HG03442 (cell line): ENCODE measurements at regions not wholly inside any gene's neighbourhood (a gene's known extent, or its start where the extent isn't known, plus 50 kb on each side); places are given as distances from the start of the nearest gene placed in this dataset.
"Not testable (repeated sequence)": the region's sequence is repeated elsewhere in the genome, so short reads cannot be mapped to it uniquely, and the experiment has no call there.

ENCODE experiments used
- ATAC-seq: cut with Tn5 transposase; IDR thresholded peaks from one replicate; pipeline ENCODE4 v1.9.1; 2021; ENCODE audit warnings: mild to moderate bottlenecking, moderate library complexity; ENCODE audit not compliant: unreplicated experiment

GRCh38 chr7:10412422-10413019 is 561.2 kb upstream of the PHF14 start:
- peak; percentile 90 for ATAC-seq

- no peak for ATAC-seq
Measured at GRCh38 chr7:10418985-10419384, 554.7 kb upstream of the PHF14 start.

DNA sequence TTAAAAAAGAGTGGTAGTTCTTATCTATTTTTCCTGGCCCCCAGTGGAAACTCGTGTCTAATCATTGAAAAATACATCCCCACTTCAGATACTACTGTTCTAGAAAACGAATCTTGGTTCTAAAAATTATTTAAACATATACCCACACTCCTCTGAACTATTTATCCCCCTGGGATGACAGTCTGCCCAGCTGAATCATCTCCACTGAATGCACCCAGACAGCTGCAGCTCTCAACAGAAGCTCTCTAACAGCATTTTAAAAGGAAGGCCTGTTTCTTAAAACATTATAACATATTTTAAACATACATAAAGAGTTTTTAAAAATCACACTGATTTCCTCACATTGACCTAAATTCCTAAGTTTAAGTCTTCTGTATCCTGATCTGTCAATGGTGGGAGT is 544.6 kb upstream of the PHF14 start:
- no peak for ATAC-seq

- ATAC-seq: no peak
Measured at GRCh38 chr7:10429511-10429910, 544.2 kb upstream of the PHF14 start.

- no peak for ATAC-seq
Measured at GRCh38 chr7:10436302-10436701, 537.4 kb upstream of the PHF14 start.

DNA sequence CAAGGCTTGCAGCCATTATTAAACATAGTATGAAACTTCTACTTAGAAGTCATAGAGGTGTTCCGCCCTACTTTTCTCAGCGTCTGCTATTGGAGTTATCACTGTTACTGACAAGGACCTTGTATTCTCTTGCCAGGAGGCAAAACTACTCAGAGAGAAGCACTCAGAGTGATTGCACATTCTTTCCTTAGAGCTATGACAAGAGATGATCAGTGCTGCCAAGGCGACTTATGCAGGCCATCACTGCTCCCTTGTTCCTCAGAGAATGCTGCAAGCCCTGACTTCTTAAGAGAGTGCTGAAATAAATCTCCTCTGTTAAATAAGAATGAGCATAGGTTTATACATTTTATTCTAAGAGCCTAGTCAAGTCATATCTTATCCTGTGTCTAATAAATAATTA is 534.6 kb upstream of the PHF14 start:
- ATAC-seq: no peak

DNA sequence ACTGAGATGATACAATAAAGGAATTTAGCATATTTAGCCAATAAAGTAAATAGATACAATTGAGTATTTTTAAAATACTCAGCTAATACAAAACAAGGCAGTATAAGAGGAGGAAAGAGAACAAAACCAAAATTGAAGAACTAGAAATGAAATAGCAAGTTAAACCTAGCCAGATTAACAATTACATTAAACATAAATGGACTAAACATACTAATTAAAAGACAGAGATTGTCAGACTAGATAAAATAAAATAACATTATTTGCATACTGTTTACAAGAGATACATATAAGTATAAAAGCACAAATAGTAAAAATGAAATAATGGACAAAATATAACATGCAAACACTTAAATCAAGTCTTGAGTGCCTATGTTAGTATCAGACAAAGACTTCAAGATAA is 517.7 kb upstream of the PHF14 start:
- ATAC-seq: no peak

DNA sequence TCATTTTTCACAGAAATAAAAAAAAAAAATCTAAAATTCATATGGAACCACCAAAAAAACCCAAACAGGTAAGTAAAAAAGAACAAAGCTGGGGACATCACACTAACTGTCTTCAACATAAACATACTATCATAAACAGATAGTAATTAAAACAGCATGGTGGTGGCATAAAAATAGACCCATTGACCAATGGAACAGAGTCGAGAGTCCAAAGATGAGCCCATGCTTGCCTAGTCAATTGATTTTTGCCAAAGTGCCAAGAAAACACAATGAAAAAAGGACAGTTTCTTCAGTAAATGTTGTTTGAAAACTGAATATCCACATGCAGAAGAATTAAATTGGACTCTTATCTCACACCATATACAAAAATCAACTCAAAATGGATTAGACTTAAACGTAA is 513.2 kb upstream of the PHF14 start:
- ATAC-seq: no peak

- ATAC-seq: no peak
Measured at GRCh38 chr7:10463701-10464100, 510.0 kb upstream of the PHF14 start.

DNA sequence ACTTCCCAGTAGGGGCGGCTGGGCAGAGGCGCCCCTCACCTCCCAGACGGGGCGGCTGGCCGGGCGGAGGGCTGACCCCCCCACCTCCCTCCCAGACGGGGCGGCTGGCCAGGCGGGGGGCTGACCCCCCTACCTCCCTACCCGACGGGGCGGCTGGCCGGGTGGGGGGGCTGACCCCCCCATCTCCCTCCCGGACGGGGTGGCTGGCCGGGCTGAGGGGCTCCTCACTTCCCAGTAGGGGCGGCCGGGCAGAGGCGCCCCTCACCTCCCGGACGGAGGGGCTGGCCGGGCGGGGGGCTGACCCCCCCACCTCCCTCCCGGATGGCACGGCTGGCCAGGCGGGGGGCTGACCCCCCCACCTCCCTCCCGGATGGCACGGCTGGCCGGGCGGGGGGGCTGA is 508.1 kb upstream of the PHF14 start:
- ATAC-seq: not testable (repeated sequence)

DNA sequence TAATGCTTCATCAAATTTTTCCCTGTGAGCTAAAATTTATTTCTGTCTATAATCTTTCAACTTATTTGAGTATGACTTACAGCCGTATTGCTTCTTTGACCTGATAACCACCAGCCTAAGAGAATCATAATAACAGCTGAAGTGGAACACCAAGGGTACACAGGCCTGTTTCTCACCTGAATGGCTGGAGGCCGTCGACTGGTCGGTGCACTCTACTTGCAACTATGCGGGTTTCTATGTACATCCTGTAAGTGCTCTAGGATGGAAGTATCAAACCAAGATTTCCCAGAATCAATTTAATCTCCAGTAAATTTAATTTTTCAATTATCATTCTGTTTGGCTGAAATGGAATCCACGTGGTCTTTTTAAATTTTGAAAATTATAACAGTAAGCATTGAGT is 504.8 kb upstream of the PHF14 start:
- no peak for ATAC-seq

- ATAC-seq: no peak
Measured at GRCh38 chr7:10469476-10469875, 504.2 kb upstream of the PHF14 start.

GRCh38 chr7:10471280-10472058 is 502.2 kb upstream of the PHF14 start:
- ATAC-seq: no peak

- ATAC-seq: no peak
Measured at GRCh38 chr7:10472115-10472514, 501.6 kb upstream of the PHF14 start.

DNA sequence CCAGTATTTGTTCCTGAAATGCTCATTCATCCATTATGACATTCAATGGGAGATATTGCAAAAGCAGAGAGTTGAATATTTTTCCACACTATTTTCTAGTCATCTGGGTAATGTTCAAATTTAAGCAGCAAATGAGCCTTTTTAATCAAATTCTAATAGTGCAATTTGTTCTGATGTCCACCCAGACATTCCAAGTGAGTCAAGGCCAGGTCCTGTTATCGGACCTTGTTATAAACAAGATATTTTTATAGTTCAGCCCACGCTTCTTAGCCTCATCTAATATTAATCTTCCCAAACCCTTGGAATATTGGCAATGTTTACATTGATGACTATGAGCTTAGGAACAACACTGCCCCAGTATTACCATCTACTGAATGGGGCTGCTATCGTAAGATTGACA is 500.1 kb upstream of the PHF14 start:
- ATAC-seq: no peak

DNA sequence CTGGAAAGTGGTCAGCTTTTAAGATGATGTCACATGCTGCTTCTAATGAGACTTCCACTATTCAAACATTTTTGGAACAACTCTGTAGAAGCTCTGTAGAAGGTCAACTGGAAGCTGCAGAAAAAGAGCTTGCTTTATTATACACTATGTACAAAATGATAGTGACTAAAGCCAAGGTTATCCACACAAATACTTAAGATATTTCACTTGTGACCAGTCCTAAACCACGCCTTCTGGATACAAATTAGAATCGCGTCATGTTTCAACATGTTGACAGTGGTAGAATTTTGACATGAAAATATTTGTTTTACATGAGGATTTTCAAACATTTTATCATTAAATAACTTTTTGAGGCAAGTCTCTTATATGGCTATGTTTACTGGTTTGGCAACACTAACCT is 499.6 kb upstream of the PHF14 start:
- ATAC-seq: no peak

DNA sequence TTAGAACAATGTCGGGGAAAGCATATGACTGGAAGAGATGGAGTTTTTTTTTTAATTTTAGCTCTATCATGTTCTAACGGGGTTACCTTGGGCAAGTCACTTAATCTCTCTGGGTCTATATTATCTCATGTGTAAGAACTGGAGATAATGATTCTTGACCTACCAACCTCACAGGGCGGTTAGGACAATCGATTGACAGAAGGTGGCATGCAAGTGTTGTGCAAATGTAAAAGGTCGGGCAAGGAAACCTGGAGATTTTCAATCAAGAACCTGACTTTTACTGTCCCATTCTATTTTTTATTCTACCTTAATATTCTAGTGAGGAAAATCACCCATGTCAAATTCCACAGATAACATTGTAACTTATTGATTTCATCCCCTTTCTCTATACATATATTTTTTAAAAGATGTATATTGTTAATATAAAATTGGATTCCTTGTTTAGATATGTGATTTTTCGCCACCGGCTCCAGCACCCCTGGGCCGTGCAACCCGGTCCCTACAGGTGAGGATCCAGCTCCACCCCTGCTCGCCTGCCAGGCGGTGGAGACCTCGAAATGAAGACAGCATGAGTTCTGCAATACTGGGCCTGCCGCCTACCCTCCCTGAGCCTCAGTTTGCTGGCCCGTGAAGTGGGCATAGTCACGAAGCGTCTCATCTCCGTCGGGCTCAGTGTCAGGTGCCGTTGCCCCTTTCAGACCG is 497.6 kb upstream of the PHF14 start:
- ATAC-seq: no peak

- ATAC-seq: no peak
Measured at GRCh38 chr7:10476642-10477041, 497.0 kb upstream of the PHF14 start.

GRCh38 chr7:10483671-10484070 is 490.0 kb upstream of the PHF14 start:
- ATAC-seq: no peak

- no peak for ATAC-seq
Measured at GRCh38 chr7:10484767-10485166, 488.9 kb upstream of the PHF14 start.

DNA sequence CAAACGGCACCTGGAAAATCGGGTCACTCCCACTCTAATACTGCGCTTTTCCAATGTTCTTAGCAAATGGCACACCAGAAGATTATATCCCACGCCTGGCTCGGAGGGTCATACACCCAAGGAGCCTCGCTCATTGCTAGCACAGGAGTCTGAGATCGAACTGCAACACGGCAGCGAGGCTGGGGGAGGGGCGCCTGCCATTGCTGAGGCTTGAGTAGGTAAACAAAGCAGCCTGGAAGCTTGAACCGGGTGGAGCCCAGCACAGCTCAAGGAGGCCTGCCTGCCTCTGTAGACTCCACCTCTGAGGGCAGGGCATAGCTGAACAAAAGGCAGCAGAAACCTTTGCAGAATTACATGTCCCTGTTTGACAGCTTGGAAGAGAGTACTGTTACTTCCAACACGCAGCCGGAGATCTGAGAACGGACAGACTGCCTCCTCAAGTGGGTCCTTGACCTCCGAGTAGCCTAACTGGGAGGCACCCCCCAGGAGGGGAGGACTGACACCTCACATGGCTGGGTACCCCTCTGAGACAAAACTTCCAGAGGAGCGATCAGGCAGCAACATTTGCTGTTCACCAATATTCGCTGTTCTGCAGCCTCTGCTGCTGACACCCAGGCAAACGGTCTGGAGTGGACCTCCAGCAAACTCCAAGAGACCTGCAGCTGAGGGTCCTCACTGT is 472.3 kb upstream of the PHF14 start:
- not testable (repeated sequence) for ATAC-seq

DNA sequence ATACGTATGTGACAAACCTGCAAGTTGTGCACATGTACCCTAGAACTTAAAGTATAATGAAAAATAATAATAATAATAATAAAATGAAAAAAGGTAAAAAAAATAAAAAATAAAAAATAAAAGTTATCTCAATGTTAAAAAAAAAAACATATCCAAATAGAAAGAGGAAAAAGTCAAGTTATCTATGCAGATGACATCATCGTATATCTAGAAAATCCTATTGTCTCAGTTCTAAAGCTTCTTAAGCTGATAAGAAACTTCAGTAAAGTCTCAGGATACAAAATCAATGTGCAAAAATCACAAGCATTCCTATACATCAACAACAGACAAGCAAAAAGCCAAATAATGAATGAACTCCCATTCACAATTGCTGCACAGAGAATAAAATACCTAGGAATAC is 466.6 kb upstream of the PHF14 start:
- no peak for ATAC-seq
